Mammary epithelial cell (primary cell): ENCODE measurements at regions not wholly inside any gene's neighbourhood (a gene's known extent, or its start where the extent isn't known, plus 50 kb on each side); places are given as distances from the start of the nearest gene placed in this dataset.

Source experiments
- CTCF ChIP-seq, 2 donors: IDR thresholded peaks in 1 of 2; conservative IDR thresholded peaks in 1 of 2; 2 replicates each; pipeline ENCODE4 v1.5.1; 2011 to 2012; ENCODE audit warnings: inconsistent platforms in 2 of 2, low read length in 2 of 2, mild to moderate bottlenecking in 2 of 2, control low read depth in 1 of 2, low read depth in 1 of 2; ENCODE audit not compliant: insufficient read depth in 1 of 2; ENCODE audit errors: extremely low read depth in 1 of 2
- EZH2 ChIP-seq: IDR thresholded peaks from 2 replicates; pipeline ENCODE4 v1.6.1; 2012; ENCODE audit warnings: low read length, inconsistent platforms, borderline replicate concordance

GRCh38 chr10:31601136-31601535 is 282.1 kb downstream of the ZEB1 start:
- no peak for TF ChIP-seq CTCF (conservative IDR thresholded peaks at IDR 0.05 in 1 of 2, IDR thresholded peaks at IDR 0.05 in 1 of 2; ENCODE audit: extremely low read depth in 1 of 2, insufficient read depth in 1 of 2, low read depth in 1 of 2, low read length in 2 of 2)
- TF ChIP-seq EZH2, result no peak
